ENCODE measurements at regions not wholly inside any gene's neighbourhood (a gene's known extent, or its start where the extent isn't known, plus 50 kb on each side); places are given as distances from the start of the nearest gene placed in this dataset.
A peak's percentile ranks its signal among the peaks of the same experiment; 100 is the strongest.

- TF ChIP-seq CTCF (IDR thresholded peaks at IDR 0.05 in 2 of 3, conservative IDR thresholded peaks at IDR 0.05 in 1 of 3; ENCODE audit: borderline replicate concordance in 1 of 3, insufficient read depth in 1 of 3, low read depth in 2 of 3, low read length in 2 of 3) (no peak), RAD21 (IDR thresholded peaks at IDR 0.05; ENCODE audit: low read depth) (no peak)
Observed at GRCh38 chr7:46544396-46545008, 623.4 kb upstream of the IGFBP3 start (continued).

GRCh38 chr7:46542076-46542475 lies 621.0 kb upstream of the IGFBP3 start:
- no peaks in the 10 kb centered on the region for H3K9me2 ChIP-seq (ENCODE audit: insufficient read depth)
- H3K9ac ChIP-seq (ENCODE audit: low read length) = no peak overlapping the region
- BruUV-seq (replicated peaks) = no TSS peak
- H3K27me3 ChIP-seq (ENCODE audit: insufficient read depth, low read length) = no peaks in the 10 kb centered on the region
- ATAC-seq (no peak), DNase-seq (ENCODE audit: low read depth, low spot score) (no peak)
- CTCF ChIA-PET = no interaction called here
- no peak overlapping the region for H3K4me3 ChIP-seq (replicated peaks in 1 of 2; ENCODE audit: low read depth in 1 of 2, low read length in 2 of 2)
- H3K27ac ChIP-seq (ENCODE audit: low read depth, low read length) = no peak overlapping the region
- H3K4me2 ChIP-seq (ENCODE audit: low read length) = no peak overlapping the region
- no peaks in the 10 kb centered on the region for H4K20me1 ChIP-seq (ENCODE audit: insufficient read depth)
- intact Hi-C loops (cut with micrococcal nuclease) = loop anchor here (10.0 kb wide), 1 partner anchor 213 kb away; no protein-coding TSS in a partner anchor
- RAD21 ChIA-PET (ENCODE audit: low non-redundant PET in 1 of 2, low total read pairs in 2 of 2, uncharacterized antibody in 2 of 2, unreplicated experiment in 2 of 2) = no interaction called here
- no peaks in the 10 kb centered on the region for H3K9me3 ChIP-seq (ENCODE audit: control insufficient read depth in 1 of 2, insufficient read depth in 1 of 2, low read depth in 1 of 2, low read length in 2 of 2)
- POLR2A ChIA-PET = no interaction called here
- H3K4me1 ChIP-seq (ENCODE audit: control insufficient read depth in 1 of 2, insufficient read depth in 2 of 2, low read length in 2 of 2) = peaks cover 28 to 36% of the 10 kb centered on the region in 2 experiments
- no peaks in the 10 kb centered on the region for H3K79me2 ChIP-seq (ENCODE audit: insufficient read depth, low read length)
- H3K36me3 ChIP-seq (ENCODE audit: control insufficient read depth in 1 of 2, insufficient read depth in 2 of 2, low read length in 2 of 2) = no peaks in the 10 kb centered on the region
- H2AFZ ChIP-seq (ENCODE audit: low read depth, low read length, poor library complexity, severe bottlenecking) = peak overlapping the region; percentile 27
- TF ChIP-seq SRF (IDR thresholded peaks at IDR 0.05; ENCODE audit: low read depth) (no peak), EGR1 (IDR thresholded peaks at IDR 0.05; ENCODE audit: low read depth) (no peak), ZBTB33 (IDR thresholded peaks at IDR 0.05; ENCODE audit: extremely low read depth, insufficient replicate concordance, low read length) (no peak), SIN3A (IDR thresholded peaks at IDR 0.05; ENCODE audit: low read depth) (no peak), EZH2 (IDR thresholded peaks at IDR 0.05) (no peak), RAD21 (IDR thresholded peaks at IDR 0.05; ENCODE audit: low read depth) (no peak), EZH2phosphoT487 (IDR thresholded peaks at IDR 0.05; ENCODE audit: borderline replicate concordance) (no peak), POLR2AphosphoS5 (IDR thresholded peaks at IDR 0.05; ENCODE audit: low read depth, low read length) (no peak), CBX3 (IDR thresholded peaks at IDR 0.05; ENCODE audit: low read depth) (no peak), ZNF274 (IDR thresholded peaks at IDR 0.05; ENCODE audit: low read depth, low read length) (no peak), YY1 (IDR thresholded peaks at IDR 0.05; ENCODE audit: extremely low read depth, insufficient replicate concordance, low read depth, low read length) (no peak), CEBPB (IDR thresholded peaks at IDR 0.05; ENCODE audit: low read depth) (no peak), ZFX (IDR thresholded peaks at IDR 0.05) (no peak), TCF7L2 (IDR thresholded peaks at IDR 0.05; ENCODE audit: borderline replicate concordance, extremely low read depth, insufficient read depth, insufficient read length) (no peak), FOSL1 (IDR thresholded peaks at IDR 0.05; ENCODE audit: low read depth) (no peak), MAX (IDR thresholded peaks at IDR 0.05) (no peak), SP1 (IDR thresholded peaks at IDR 0.05; ENCODE audit: low read depth) (no peak), JUND (IDR thresholded peaks at IDR 0.05) (no peak), ELF1 (IDR thresholded peaks at IDR 0.05; ENCODE audit: borderline replicate concordance, low read depth) (no peak)
